ENCODE measurements at regions not wholly inside any gene's neighbourhood (a gene's known extent, or its start where the extent isn't known, plus 50 kb on each side); places are given as distances from the start of the nearest gene placed in this dataset.

- Histone ChIP-seq H3K4me1 (ENCODE audit: control insufficient read depth, extremely low read depth, insufficient read depth, low read length) (no peaks in the 10 kb centered on the region), H4K20me1 (ENCODE audit: control insufficient read depth, extremely low read depth, insufficient read depth, low read length) (no peaks in the 10 kb centered on the region), H3K36me3 (ENCODE audit: control insufficient read depth, insufficient read depth, low read length) (no peaks in the 10 kb centered on the region), H3K9ac (ENCODE audit: insufficient read depth, low read length) (no peak overlapping the region), H2AFZ (ENCODE audit: low read length) (no peak overlapping the region), H3K4me3 (replicated peaks in 1 of 4; ENCODE audit: control extremely low read depth in 1 of 4, insufficient read depth in 1 of 4, low read depth in 3 of 4, low read length in 4 of 4) (no peak overlapping the region), H3K4me2 (ENCODE audit: extremely low read depth, insufficient read depth, low read length) (no peak overlapping the region), H3K79me2 (ENCODE audit: control insufficient read depth, insufficient read depth, low read length) (no peaks in the 10 kb centered on the region), H3K9me3 (ENCODE audit: control insufficient read depth, insufficient read depth, low read depth, low read length) (no peaks in the 10 kb centered on the region), H3K27ac (ENCODE audit: insufficient read depth, low read length) (no peak overlapping the region), H3K27me3 (ENCODE audit: control insufficient read depth, insufficient read depth, low read length) (no peaks in the 10 kb centered on the region)
- TF ChIP-seq EZH2 (IDR thresholded peaks at IDR 0.05; ENCODE audit: low read length, missing control alignments), result no peak
- TF ChIP-seq CTCF (conservative IDR thresholded peaks at IDR 0.05 in 1 of 2, IDR thresholded peaks at IDR 0.05 in 1 of 2; ENCODE audit: low read depth in 1 of 2, low read length in 2 of 2), result no peak
- peak in 1 of 2 donors; percentile 30 for DNase-seq (ENCODE audit: low read depth in 2 of 2)
Measured at GRCh38 chr18:30245766-30246455, 796.6 kb downstream of the DSC3 start.

GRCh38 chr18:30234755-30235154, 807.8 kb downstream of the DSC3 start:
- Histone ChIP-seq H4K20me1 (ENCODE audit: control insufficient read depth, extremely low read depth, insufficient read depth, low read length) (no peaks in the 10 kb centered on the region), H3K79me2 (ENCODE audit: control insufficient read depth, insufficient read depth, low read length) (no peaks in the 10 kb centered on the region), H3K9me3 (ENCODE audit: control insufficient read depth, insufficient read depth, low read depth, low read length) (no peaks in the 10 kb centered on the region), H3K4me2 (ENCODE audit: extremely low read depth, insufficient read depth, low read length) (no peak overlapping the region), H3K9ac (ENCODE audit: insufficient read depth, low read length) (no peak overlapping the region), H3K4me1 (ENCODE audit: control insufficient read depth, extremely low read depth, insufficient read depth, low read length) (no peaks in the 10 kb centered on the region), H3K27me3 (ENCODE audit: control insufficient read depth, insufficient read depth, low read length) (no peaks in the 10 kb centered on the region), H3K4me3 (replicated peaks in 1 of 4; ENCODE audit: control extremely low read depth in 1 of 4, insufficient read depth in 1 of 4, low read depth in 3 of 4, low read length in 4 of 4) (no peak overlapping the region), H2AFZ (ENCODE audit: low read length) (no peak overlapping the region), H3K27ac (ENCODE audit: insufficient read depth, low read length) (no peak overlapping the region), H3K36me3 (ENCODE audit: control insufficient read depth, insufficient read depth, low read length) (no peaks in the 10 kb centered on the region)
- no peak for TF ChIP-seq CTCF (conservative IDR thresholded peaks at IDR 0.05 in 1 of 2, IDR thresholded peaks at IDR 0.05 in 1 of 2; ENCODE audit: low read depth in 1 of 2, low read length in 2 of 2)
- no peak for TF ChIP-seq EZH2 (IDR thresholded peaks at IDR 0.05; ENCODE audit: low read length, missing control alignments)
- DNase-seq (ENCODE audit: low read depth in 2 of 2), result no peak

DNA sequence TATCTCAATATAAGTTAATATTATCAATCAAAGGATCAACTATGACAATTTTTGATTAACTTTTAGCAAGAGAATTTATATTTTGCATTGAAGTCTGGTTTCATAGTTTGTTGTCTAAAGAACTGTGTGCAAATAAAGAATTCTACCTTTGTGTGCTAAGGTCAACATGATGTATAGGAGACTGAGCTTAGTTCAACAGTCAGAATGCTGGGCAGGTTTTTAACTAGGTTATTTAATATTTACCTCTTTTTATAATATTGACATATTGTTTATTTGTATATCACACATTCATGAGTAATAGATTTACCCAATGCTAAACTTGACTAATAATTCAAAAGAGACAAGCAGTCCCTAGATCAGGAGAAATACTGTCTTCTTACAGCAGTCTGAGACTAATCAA, 831.4 kb downstream of the DSC3 start:
- no peak overlapping the region for H3K27ac ChIP-seq (ENCODE audit: insufficient read depth, low read length)
- no peaks in the 10 kb centered on the region for H3K36me3 ChIP-seq (ENCODE audit: control insufficient read depth, insufficient read depth, low read length)
- no peak overlapping the region for H3K4me3 ChIP-seq (replicated peaks in 1 of 4; ENCODE audit: control extremely low read depth in 1 of 4, insufficient read depth in 1 of 4, low read depth in 3 of 4, low read length in 4 of 4)
- DNase-seq (ENCODE audit: low read depth in 2 of 2), result no peak
- H3K27me3 ChIP-seq (ENCODE audit: control insufficient read depth, insufficient read depth, low read length), result no peaks in the 10 kb centered on the region
- no peak overlapping the region for H3K9ac ChIP-seq (ENCODE audit: insufficient read depth, low read length)
- no peaks in the 10 kb centered on the region for H3K9me3 ChIP-seq (ENCODE audit: control insufficient read depth, insufficient read depth, low read depth, low read length)
- no peak overlapping the region for H2AFZ ChIP-seq (ENCODE audit: low read length)
- H3K79me2 ChIP-seq (ENCODE audit: control insufficient read depth, insufficient read depth, low read length), result no peaks in the 10 kb centered on the region
- TF ChIP-seq EZH2 (IDR thresholded peaks at IDR 0.05; ENCODE audit: low read length, missing control alignments), result no peak
- TF ChIP-seq CTCF (conservative IDR thresholded peaks at IDR 0.05 in 1 of 2, IDR thresholded peaks at IDR 0.05 in 1 of 2; ENCODE audit: low read depth in 1 of 2, low read length in 2 of 2), result no peak
- H3K4me1 ChIP-seq (ENCODE audit: control insufficient read depth, extremely low read depth, insufficient read depth, low read length), result no peaks in the 10 kb centered on the region
- H3K4me2 ChIP-seq (ENCODE audit: extremely low read depth, insufficient read depth, low read length), result no peak overlapping the region
- H4K20me1 ChIP-seq (ENCODE audit: control insufficient read depth, extremely low read depth, insufficient read depth, low read length), result no peaks in the 10 kb centered on the region

Data from fibroblast of lung (primary cell).